GM23338 (cell line): ENCODE measurements at regions not wholly inside any gene's neighbourhood (a gene's known extent, or its start where the extent isn't known, plus 50 kb on each side); places are given as distances from the start of the nearest gene placed in this dataset.
"Not testable (repeated sequence)": the region's sequence is repeated elsewhere in the genome, so short reads cannot be mapped to it uniquely, and the experiment has no call there.

Source experiments
- ATAC-seq: fragments of 200-7000 bp; cut with Tn5 transposase; 3 replicates; pipeline ENCODE4 v1.9.1; 2020
- DNase-seq: peaks from one replicate; pipeline ENCODE4 v3.0.0-alpha.2; 2015; ENCODE audit warnings: low spot score
- H2AFZ ChIP-seq: fragments of 200-600 bp; sonication (generic); 2 replicates; pipeline ENCODE4 v1.8.0; 2016; ENCODE audit warnings: antibody characterized with exemption, mild to moderate bottlenecking, moderate library complexity
- H3F3A ChIP-seq: fragments of 200-600 bp; sonication (generic); replicated peaks from 2 replicates; pipeline ENCODE4 v1.8.0; 2017; ENCODE audit warnings: antibody characterized with exemption, mixed run types, low read depth
- H3K27ac ChIP-seq: fragments of 200-600 bp; sonication (generic); 2 replicates; pipeline ENCODE4 v1.6.1; 2016; ENCODE audit warnings: low read depth
- H3K27me3 ChIP-seq: fragments of 200-600 bp; sonication (generic); 2 replicates; pipeline ENCODE4 v1.8.0; 2016; ENCODE audit warnings: mild to moderate bottlenecking, mixed run types, moderate library complexity; ENCODE audit not compliant: insufficient read depth
- H3K36me3 ChIP-seq: fragments of 200-600 bp; sonication (generic); 2 replicates; pipeline ENCODE4 v1.8.0; 2016; ENCODE audit warnings: mild to moderate bottlenecking; ENCODE audit not compliant: insufficient read depth
- H3K4me1 ChIP-seq: fragments of 200-600 bp; sonication (generic); 2 replicates; pipeline ENCODE4 v1.8.0; 2016; ENCODE audit warnings: mild to moderate bottlenecking, moderate library complexity; ENCODE audit not compliant: insufficient read depth
- H3K4me2 ChIP-seq: fragments of 200-600 bp; sonication (generic); 2 replicates; pipeline ENCODE4 v1.7.1; 2017; ENCODE audit warnings: mixed run types
- H3K4me3 ChIP-seq: fragments of 200-600 bp; sonication (generic); 2 replicates; pipeline ENCODE4 v1.6.1; 2016; ENCODE audit warnings: mixed run types
- H3K79me2 ChIP-seq: fragments of 200-600 bp; sonication (generic); replicated peaks from 2 replicates; pipeline ENCODE4 v1.8.0; 2017; ENCODE audit warnings: mild to moderate bottlenecking; ENCODE audit not compliant: insufficient read depth
- H3K9me2 ChIP-seq: fragments of 200-600 bp; sonication (generic); 2 replicates; pipeline ENCODE4 v1.8.0; 2017; ENCODE audit not compliant: insufficient read depth
- H4K20me1 ChIP-seq: fragments of 200-600 bp; sonication (generic); replicated peaks from 2 replicates; pipeline ENCODE4 v1.8.0; 2017; ENCODE audit warnings: mild to moderate bottlenecking; ENCODE audit not compliant: insufficient read depth
- H3K27ac Mint-ChIP-seq: 2 replicates; pipeline ENCODE4 v1.8.0; 2020; ENCODE audit warnings: inconsistent platforms, mild to moderate bottlenecking, moderate library complexity, mixed read lengths
- H3K27me3 Mint-ChIP-seq: 3 replicates; pipeline ENCODE4 v1.8.0; 2022; ENCODE audit warnings: low read depth, mild to moderate bottlenecking, moderate library complexity, mixed read lengths, inconsistent platforms; ENCODE audit not compliant: insufficient read depth, poor library complexity
- H3K36me3 Mint-ChIP-seq: 3 replicates; pipeline ENCODE4 v1.8.0; 2021; ENCODE audit warnings: low read depth, mild to moderate bottlenecking, inconsistent platforms, moderate library complexity, mixed read lengths
- H3K4me1 Mint-ChIP-seq: 3 replicates; pipeline ENCODE4 v1.8.0; 2020; ENCODE audit warnings: mild to moderate bottlenecking, inconsistent platforms, mixed read lengths
- H3K4me3 Mint-ChIP-seq: 3 replicates; pipeline ENCODE4 v1.8.0; 2021; ENCODE audit warnings: moderate library complexity, mild to moderate bottlenecking, inconsistent platforms, mixed read lengths
- H3K9me3 Mint-ChIP-seq: 3 replicates; pipeline ENCODE4 v1.8.0; 2020; ENCODE audit warnings: moderate library complexity, mild to moderate bottlenecking, inconsistent platforms, mixed read lengths
- CREB1 ChIP-seq: fragments of 250-450 bp; sonication (Bioruptor Pico); IDR thresholded peaks from 2 replicates; pipeline ENCODE4 v1.5.0; 2020; ENCODE audit warnings: low read depth, mild to moderate bottlenecking, moderate library complexity
- CTCF ChIP-seq, 2 experiments: fragments of 200-600 bp in 1 of 2; sonication (generic) in 1 of 2; conservative IDR thresholded peaks; 2 replicates each; pipeline versions ENCODE4 v1.5.1 to v1.6.1; 2016 to 2017; ENCODE audit warnings: antibody characterized with exemption in 2 of 2, low read depth in 2 of 2, mild to moderate bottlenecking in 2 of 2, moderate library complexity in 1 of 2
- ETS1 ChIP-seq: IDR thresholded peaks from 2 replicates; pipeline ENCODE4 v1.6.1; 2016; ENCODE audit warnings: antibody characterized with exemption
- EZH2 ChIP-seq: fragments of 200-600 bp; sonication (generic); IDR thresholded peaks from one replicate; pipeline ENCODE4 v1.8.0; 2017; ENCODE audit warnings: antibody characterized with exemption, mild to moderate bottlenecking, low read depth; ENCODE audit not compliant: unreplicated experiment
- EZH2phosphoT487 ChIP-seq: fragments of 200-600 bp; sonication (generic); IDR thresholded peaks from one replicate; pipeline ENCODE4 v1.8.1; 2018; ENCODE audit warnings: antibody characterized with exemption; ENCODE audit not compliant: unreplicated experiment
- POLR2AphosphoS5 ChIP-seq: IDR thresholded peaks from 2 replicates; pipeline ENCODE4 v1.6.1; 2016; ENCODE audit warnings: antibody characterized with exemption, low read depth
- ZNF331 ChIP-seq: fragments of 250-450 bp; sonication (Bioruptor Pico); IDR thresholded peaks from 2 replicates; pipeline ENCODE4 v1.5.0; 2020; ENCODE audit warnings: low read depth, mild to moderate bottlenecking, moderate library complexity
- ZNF462 ChIP-seq: fragments of 250-450 bp; sonication (Bioruptor Pico); IDR thresholded peaks from 2 replicates; pipeline ENCODE4 v1.5.0; 2020; ENCODE audit warnings: mild to moderate bottlenecking, moderate library complexity

- TF ChIP-seq ZNF462 (CRISPR knock-in tag) (no peak), CREB1 (CRISPR knock-in tag) (no peak), EZH2 (no peak), ETS1 (no peak), CTCF (conservative IDR thresholded peaks at IDR 0.05; ENCODE audit: low read depth in 2 of 2) (no peak), POLR2AphosphoS5 (no peak), EZH2phosphoT487 (no peak), ZNF331 (no peak)
Measured at GRCh38 chr22:35486116-35486631, 54.5 kb upstream of the RASD2 start (continued).

GRCh38 chr22:35487623-35488022, 53.0 kb upstream of the RASD2 start:
- not testable (repeated sequence) for H3K79me2 ChIP-seq, H3K27ac ChIP-seq, H3K36me3 ChIP-seq, H3K36me3 Mint-ChIP-seq, H3K4me1 Mint-ChIP-seq, H3K27me3 Mint-ChIP-seq, H2AFZ ChIP-seq, DNase-seq, H3K4me3 ChIP-seq, ATAC-seq, H3K4me3 Mint-ChIP-seq, H3K27me3 ChIP-seq, H3K27ac Mint-ChIP-seq, H3F3A ChIP-seq, H3K4me1 ChIP-seq, H3K9me2 ChIP-seq, H4K20me1 ChIP-seq, H3K4me2 ChIP-seq
- H3K9me3 Mint-ChIP-seq = peaks cover 12% of the 10 kb centered on the region
